Duodenal mucosa (tissue), 2 donors: ENCODE measurements at regions not wholly inside any gene's neighbourhood (a gene's known extent, or its start where the extent isn't known, plus 50 kb on each side); places are given as distances from the start of the nearest gene placed in this dataset.

Experiments
- H3K27ac ChIP-seq: one replicate; pipeline ENCODE4 v1.7.0; 2013; ENCODE audit warnings: low read depth, low read length
- H3K27me3 ChIP-seq, 2 donors: one replicate each; pipeline ENCODE4 v1.7.0; 2013; ENCODE audit warnings: low read length in 2 of 2, control low read depth in 1 of 2; ENCODE audit not compliant: insufficient read depth in 2 of 2, control insufficient read depth in 1 of 2
- H3K36me3 ChIP-seq, 2 donors: one replicate each; pipeline ENCODE4 v1.7.0; 2013; ENCODE audit warnings: low read length in 2 of 2, control low read depth in 1 of 2; ENCODE audit not compliant: insufficient read depth in 2 of 2, control insufficient read depth in 1 of 2
- H3K4me1 ChIP-seq, 2 donors: one replicate each; pipeline ENCODE4 v1.7.0; 2013; ENCODE audit warnings: low read length in 2 of 2, control low read depth in 1 of 2; ENCODE audit not compliant: insufficient read depth in 2 of 2, control insufficient read depth in 1 of 2
- H3K4me3 ChIP-seq, 2 donors: one replicate each; pipeline ENCODE4 v1.7.0; 2013; ENCODE audit warnings: low read length in 2 of 2, low read depth in 1 of 2
- H3K9ac ChIP-seq, 2 donors: one replicate each; pipeline ENCODE4 v1.7.0; 2013; ENCODE audit warnings: low read length in 2 of 2, low read depth in 1 of 2
- H3K9me3 ChIP-seq, 2 donors: one replicate each; pipeline ENCODE4 v1.7.0; 2013; ENCODE audit warnings: low read length in 2 of 2, control low read depth in 1 of 2; ENCODE audit not compliant: control insufficient read depth in 1 of 2

DNA sequence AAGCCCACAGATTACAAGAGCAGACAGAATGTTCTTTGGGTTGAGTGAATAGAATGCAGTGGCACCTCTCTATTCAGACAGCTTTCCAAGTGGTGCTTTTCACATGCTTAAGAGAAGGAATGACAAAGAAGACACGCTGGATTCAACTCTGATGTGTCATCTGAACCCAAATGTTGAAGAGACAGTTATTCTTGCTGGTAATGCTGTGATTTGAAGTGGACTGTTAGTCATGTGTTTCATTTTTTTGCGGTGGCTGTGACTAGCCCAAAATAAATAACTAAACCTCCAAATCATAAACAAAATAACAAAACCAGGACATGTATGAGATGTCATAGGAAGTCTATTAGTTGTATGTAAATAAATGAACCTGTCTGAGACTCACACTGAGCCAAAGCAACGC lies 391.8 kb upstream of the PRICKLE1 start:
- Histone ChIP-seq H3K4me3 (no peak overlapping the region), H3K9me3 (no peaks in the 10 kb centered on the region), H3K36me3 (no peaks in the 10 kb centered on the region), H3K27me3 (no peaks in the 10 kb centered on the region), H3K9ac (no peak overlapping the region), H3K4me1 (no peaks in the 10 kb centered on the region), H3K27ac (no peak overlapping the region)

GRCh38 chr12:42980441-42980840 lies 390.9 kb upstream of the PRICKLE1 start:
- no peaks in the 10 kb centered on the region for H3K27me3 ChIP-seq
- no peaks in the 10 kb centered on the region for H3K9me3 ChIP-seq
- H3K4me3 ChIP-seq = no peak overlapping the region
- H3K36me3 ChIP-seq = no peaks in the 10 kb centered on the region
- no peak overlapping the region for H3K27ac ChIP-seq
- no peak overlapping the region for H3K9ac ChIP-seq
- H3K4me1 ChIP-seq = no peaks in the 10 kb centered on the region

DNA sequence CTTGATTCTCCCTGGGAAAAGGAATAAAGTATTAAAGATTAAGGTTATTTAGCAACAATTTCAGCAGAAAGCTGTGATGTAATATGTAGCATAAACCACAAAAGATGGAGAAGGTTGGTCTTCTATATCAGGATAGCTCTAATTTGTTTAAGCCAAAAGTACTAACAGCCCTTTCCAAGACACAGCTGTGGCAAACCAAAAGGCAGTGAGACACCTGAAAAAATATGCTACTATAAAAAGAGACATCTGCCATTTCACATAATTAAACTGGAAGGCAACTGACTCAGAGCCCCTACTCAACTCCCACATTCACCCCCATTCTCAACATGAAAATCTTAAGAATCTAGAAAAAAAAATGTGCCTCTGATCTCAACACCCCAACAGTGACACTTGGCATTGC lies 390.2 kb upstream of the PRICKLE1 start:
- Histone ChIP-seq H3K36me3 (no peaks in the 10 kb centered on the region), H3K4me3 (no peak overlapping the region), H3K27ac (no peak overlapping the region)

DNA sequence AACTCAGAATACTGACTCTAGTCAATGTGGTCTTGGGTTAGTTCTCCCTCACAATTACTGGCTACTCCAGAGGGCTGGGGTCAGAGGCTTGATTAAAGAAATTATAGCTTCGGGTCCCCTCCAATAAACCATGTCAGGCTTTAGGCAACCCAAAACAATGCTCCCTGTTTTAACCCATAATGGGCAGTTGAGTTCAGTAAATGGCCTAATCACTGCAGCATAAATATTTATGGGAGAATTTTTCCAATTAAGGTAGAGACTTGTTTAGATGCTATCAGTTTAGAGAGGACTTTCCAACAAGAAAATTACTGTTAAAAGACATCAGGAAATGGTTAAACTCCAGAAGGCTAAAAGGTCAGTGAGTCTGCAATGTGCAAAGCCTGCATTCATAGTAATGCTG lies 389.2 kb upstream of the PRICKLE1 start:
- H3K4me1 ChIP-seq = no peaks in the 10 kb centered on the region
- no peak overlapping the region for H3K4me3 ChIP-seq
- no peaks in the 10 kb centered on the region for H3K27me3 ChIP-seq
- H3K36me3 ChIP-seq = no peaks in the 10 kb centered on the region
- no peak overlapping the region for H3K27ac ChIP-seq
- no peaks in the 10 kb centered on the region for H3K9me3 ChIP-seq
- no peak overlapping the region for H3K9ac ChIP-seq

More for the DNA sequence above, 390.2 kb upstream of the PRICKLE1 start:
- no peaks in the 10 kb centered on the region for H3K9me3 ChIP-seq
- no peak overlapping the region for H3K9ac ChIP-seq
- no peaks in the 10 kb centered on the region for H3K27me3 ChIP-seq
- no peaks in the 10 kb centered on the region for H3K4me1 ChIP-seq

GRCh38 chr12:42977451-42978230 lies 388.1 kb upstream of the PRICKLE1 start:
- Histone ChIP-seq H3K4me1 (no peaks in the 10 kb centered on the region), H3K9me3 (no peaks in the 10 kb centered on the region), H3K27ac (no peak overlapping the region), H3K27me3 (no peaks in the 10 kb centered on the region), H3K36me3 (no peaks in the 10 kb centered on the region), H3K4me3 (no peak overlapping the region), H3K9ac (no peak overlapping the region)

DNA sequence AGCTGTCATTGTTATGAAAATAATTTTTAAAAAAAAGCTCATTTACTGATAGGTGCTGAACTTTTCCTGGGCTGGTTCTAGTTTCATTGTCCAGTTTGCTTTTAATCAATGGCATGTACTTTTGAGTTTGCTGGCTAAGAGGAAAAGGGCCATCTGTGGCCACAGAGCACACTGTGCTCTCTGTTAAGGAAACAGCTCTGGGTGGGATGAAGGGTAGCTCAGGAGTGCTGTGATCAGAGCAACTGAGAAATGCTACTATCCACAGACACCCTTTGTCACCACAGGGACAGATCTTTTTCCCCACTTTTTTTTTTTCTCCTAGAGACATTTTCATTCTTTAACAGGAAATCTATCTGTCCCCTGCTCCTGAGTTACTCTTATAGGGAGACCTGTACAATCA lies 387.1 kb upstream of the PRICKLE1 start:
- Histone ChIP-seq H3K9me3 (no peaks in the 10 kb centered on the region), H3K4me1 (no peaks in the 10 kb centered on the region), H3K36me3 (no peaks in the 10 kb centered on the region), H3K4me3 (no peak overlapping the region), H3K9ac (no peak overlapping the region), H3K27me3 (no peaks in the 10 kb centered on the region), H3K27ac (no peak overlapping the region)

GRCh38 chr12:42976122-42976521 lies 386.6 kb upstream of the PRICKLE1 start:
- no peak overlapping the region for H3K4me3 ChIP-seq
- H3K4me1 ChIP-seq = no peaks in the 10 kb centered on the region
- no peaks in the 10 kb centered on the region for H3K27me3 ChIP-seq
- H3K36me3 ChIP-seq = no peaks in the 10 kb centered on the region
- H3K27ac ChIP-seq = no peak overlapping the region
- H3K9ac ChIP-seq = no peak overlapping the region
- no peaks in the 10 kb centered on the region for H3K9me3 ChIP-seq

GRCh38 chr12:42969355-42969754 lies 379.8 kb upstream of the PRICKLE1 start:
- Histone ChIP-seq H3K4me3 (no peak overlapping the region), H3K9ac (no peak overlapping the region), H3K4me1 (no peaks in the 10 kb centered on the region), H3K9me3 (no peaks in the 10 kb centered on the region), H3K27me3 (no peaks in the 10 kb centered on the region), H3K36me3 (no peaks in the 10 kb centered on the region), H3K27ac (no peak overlapping the region)

GRCh38 chr12:42968426-42968825 lies 378.9 kb upstream of the PRICKLE1 start:
- Histone ChIP-seq H3K4me3 (no peak overlapping the region), H3K4me1 (no peaks in the 10 kb centered on the region), H3K9ac (no peak overlapping the region), H3K36me3 (no peaks in the 10 kb centered on the region), H3K27ac (no peak overlapping the region), H3K27me3 (no peaks in the 10 kb centered on the region), H3K9me3 (no peaks in the 10 kb centered on the region)

- Histone ChIP-seq H3K36me3 (no peaks in the 10 kb centered on the region), H3K4me1 (no peaks in the 10 kb centered on the region), H3K9ac (no peak overlapping the region), H3K27ac (no peak overlapping the region), H3K4me3 (no peak overlapping the region), H3K9me3 (no peaks in the 10 kb centered on the region), H3K27me3 (no peaks in the 10 kb centered on the region)
These were observed 378.3 kb upstream of the PRICKLE1 start for GRCh38 chr12:42967850-42968249.
